HepG2 (cell line): ENCODE measurements at regions not wholly inside any gene's neighbourhood (a gene's known extent, or its start where the extent isn't known, plus 50 kb on each side); places are given as distances from the start of the nearest gene placed in this dataset.

Experiments
- ATAC-seq: fragments of 200-7000 bp; cut with Tn5 transposase; 3 replicates; pipeline ENCODE4 v1.9.1; 2020; ENCODE audit warnings: mild to moderate bottlenecking, moderate library complexity
- BruUV-seq: library from RNA; stranded (reverse); fragments of 400-500 nt; replicated peaks from 2 replicates; lab custom pipeline; 2021; lab: Mats Ljungman, UMichigan
- CTCF ChIA-PET: fragments of 300-600 bp; formaldehyde crosslinking; extraction: SDS; loops from one replicate; lab custom pipeline; 2021; ENCODE audit warnings: low total read pairs, inconsistent platforms, low intra/inter-chr PET ratio; lab: Yijun Ruan, JAX
- POLR2A ChIA-PET: fragments of 350-600 bp; sonication (Branson Sonifier 250); formaldehyde crosslinking; loops from one replicate; lab custom pipeline; 2020; ENCODE audit warnings: antibody characterized with exemption, inconsistent platforms; lab: Yijun Ruan, JAX
- DNase-seq: peaks from one replicate; pipeline ENCODE4 v3.0.0-alpha.2; 2015; ENCODE audit warnings: low spot score
- FAIRE-seq: peaks from 3 replicates; lab custom pipeline; 2011; peaks lifted over from hg19 to GRCh38; lab: Jason Lieb, UNC
- H2AFZ ChIP-seq: one replicate; pipeline ENCODE4 v1.6.1; 2011; ENCODE audit warnings: low read length, inconsistent platforms
- H3K27ac ChIP-seq: fragments of 300-600 bp; 3 replicates; pipeline ENCODE4 v1.8.0; 2011; ENCODE audit warnings: mixed run types, mild to moderate bottlenecking, mixed read lengths, low read length, inconsistent platforms; ENCODE audit not compliant: insufficient read depth; ENCODE audit errors: extremely low read length
- H3K27me3 ChIP-seq, 2 experiments: fragments of 200-600 bp in 1 of 2; 2 replicates in 1 of 2; 3 replicates in 1 of 2; pipeline versions ENCODE4 v1.6.0 to v1.8.0; 2011; ENCODE audit warnings: low read length in 2 of 2, mild to moderate bottlenecking in 2 of 2, moderate library complexity in 2 of 2, inconsistent platforms in 1 of 2; ENCODE audit not compliant: insufficient read depth in 2 of 2, control insufficient read depth in 1 of 2
- H3K36me3 ChIP-seq, 2 experiments: fragments of 200-600 bp in 1 of 2; replicated peaks in 1 of 2; 2 replicates in 1 of 2; 3 replicates in 1 of 2; pipeline versions ENCODE4 v1.5.1 to v1.8.0; 2011; ENCODE audit warnings: low read length in 2 of 2, inconsistent platforms in 1 of 2; ENCODE audit not compliant: insufficient read depth in 2 of 2, control insufficient read depth in 1 of 2
- H3K4me1 ChIP-seq: 2 replicates; pipeline ENCODE4 v1.5.1; 2012; ENCODE audit warnings: low read length, inconsistent platforms; ENCODE audit not compliant: insufficient read depth
- H3K4me2 ChIP-seq: 2 replicates; pipeline ENCODE4 v1.6.0; 2011; ENCODE audit warnings: low read depth, low read length, inconsistent platforms
- H3K4me3 ChIP-seq, 3 experiments: fragments of 200-600 bp in 1 of 3; sonication (generic), shearing (Covaris generic) in 1 of 3; replicated peaks in 1 of 3; 2 replicates each; pipeline ENCODE4 v1.5.1; 2011 to 2016; ENCODE audit warnings: low read length in 3 of 3, inconsistent platforms in 2 of 3, low read depth in 2 of 3, mild to moderate bottlenecking in 2 of 3, control low read depth in 1 of 3, mixed read lengths in 1 of 3; ENCODE audit not compliant: insufficient read depth in 1 of 3
- H3K79me2 ChIP-seq: one replicate; pipeline ENCODE4 v1.6.1; 2011; ENCODE audit warnings: low read length, inconsistent platforms; ENCODE audit not compliant: insufficient read depth
- H3K9ac ChIP-seq: 2 replicates; pipeline ENCODE4 v1.6.0; 2011; ENCODE audit warnings: mild to moderate bottlenecking, low read depth, low read length, inconsistent platforms; ENCODE audit not compliant: insufficient read depth
- H3K9me3 ChIP-seq: 2 replicates; pipeline ENCODE4 v1.5.1; 2012; ENCODE audit warnings: mild to moderate bottlenecking, low read length
- H4K20me1 ChIP-seq: 2 replicates; pipeline ENCODE4 v1.6.0; 2011; ENCODE audit warnings: inconsistent platforms, mild to moderate bottlenecking, low read length, moderate library complexity; ENCODE audit not compliant: insufficient read depth
- ARHGAP35 ChIP-seq: sonication (generic); formaldehyde crosslinking; IDR thresholded peaks from 2 replicates; pipeline ENCODE4 v1.9.0; 2022; ENCODE audit warnings: mild to moderate bottlenecking, inconsistent platforms, moderate library complexity, missing genetic modification reagents, borderline replicate concordance
- EEA1 ChIP-seq: sonication (generic); formaldehyde crosslinking; IDR thresholded peaks from 2 replicates; pipeline ENCODE4 v1.5.1; 2020; ENCODE audit warnings: mild to moderate bottlenecking, missing genetic modification reagents, borderline replicate concordance
- ELF4 ChIP-seq: sonication (generic); formaldehyde crosslinking; IDR thresholded peaks from 2 replicates; pipeline ENCODE4 v1.5.0; 2020; ENCODE audit warnings: missing genetic modification reagents, mild to moderate bottlenecking, moderate library complexity, borderline replicate concordance
- HNF1A ChIP-seq, 2 experiments: sonication (generic) in 1 of 2; formaldehyde crosslinking in 1 of 2; IDR thresholded peaks; 2 replicates each; pipeline versions ENCODE4 v1.4.0 to v1.6.1; 2016 to 2020; ENCODE audit warnings: borderline replicate concordance in 1 of 2, low read depth in 1 of 2, mild to moderate bottlenecking in 1 of 2, missing genetic modification reagents in 1 of 2
- KIAA2018 ChIP-seq: sonication (generic); formaldehyde crosslinking; IDR thresholded peaks from 2 replicates; pipeline ENCODE4 v1.5.0; 2020; ENCODE audit warnings: mild to moderate bottlenecking, missing genetic modification reagents, borderline replicate concordance
- MTERF4 ChIP-seq: sonication (generic); formaldehyde crosslinking; IDR thresholded peaks from 2 replicates; pipeline ENCODE4 v1.8.0; 2023; ENCODE audit warnings: mild to moderate bottlenecking, missing genetic modification reagents
- NFE2L1 ChIP-seq: sonication (generic); formaldehyde crosslinking; IDR thresholded peaks from 2 replicates; pipeline ENCODE4 v1.4.0; 2020; ENCODE audit warnings: missing genetic modification reagents, mild to moderate bottlenecking, borderline replicate concordance
- TARDBP ChIP-seq: sonication (generic); formaldehyde crosslinking; IDR thresholded peaks from 2 replicates; pipeline ENCODE4 v1.8.0; 2022; ENCODE audit warnings: mild to moderate bottlenecking, missing genetic modification reagents
- ZNF546 ChIP-seq: sonication (generic); formaldehyde crosslinking; conservative IDR thresholded peaks from 2 replicates; pipeline ENCODE4 v1.8.1; 2023; ENCODE audit warnings: mild to moderate bottlenecking, missing genetic modification reagents
- ZNF792 ChIP-seq: IDR thresholded peaks from 2 replicates; pipeline ENCODE4 v1.6.1; 2016
- WGBS: methylation state at CpG from one replicate; pipeline ENCODE4 v1.1.6; 2017; ENCODE audit warnings: low lambda C conversion rate; 5-methylcytosine and 5-hydroxymethylcytosine counted together
- in situ Hi-C: cut with HindIII; loops from 2 replicates; pipeline ENCODE4 v1.10.0; 2017; ENCODE audit warnings: low pct_unique_long_range_greater_than_20kb; ENCODE audit not compliant: extremely low pct_ligation_motif_present
- intact Hi-C: fragments of 100-400 bp; cut with micrococcal nuclease; formaldehyde crosslinking; loops from one replicate; pipeline ENCODE4 v1.10.0; 2022; ENCODE audit not compliant: unreplicated experiment

- WGBS, result 10% methylated on average over 3 of the region's 3 CpGs
- H3K4me1 ChIP-seq, result no peaks in the 10 kb centered on the region
- H3K79me2 ChIP-seq, result no peaks in the 10 kb centered on the region
- no TSS peak for BruUV-seq
- H3K9ac ChIP-seq, result no peak overlapping the region
- intact Hi-C loops, result no loop called here
- no peaks in the 10 kb centered on the region for H3K9me3 ChIP-seq
- H3K4me3 ChIP-seq, result no peak overlapping the region
- FAIRE-seq, result no peak
- no peaks in the 10 kb centered on the region for H3K27me3 ChIP-seq
- CTCF ChIA-PET, result no interaction called here
- in situ Hi-C loops, result no loop called here
- ATAC-seq, result no peak
- no peak overlapping the region for H3K27ac ChIP-seq
- POLR2A ChIA-PET, result no interaction called here
- no peak overlapping the region for H2AFZ ChIP-seq
- H3K36me3 ChIP-seq, result no peaks in the 10 kb centered on the region
- no peaks in the 10 kb centered on the region for H4K20me1 ChIP-seq
- no peak for DNase-seq
- no peak overlapping the region for H3K4me2 ChIP-seq
- TF ChIP-seq ELF4 (CRISPR knock-in tag) (no peak), MTERF4 (CRISPR knock-in tag) (no peak), KIAA2018 (CRISPR knock-in tag) (no peak), ZNF792 (CRISPR knock-in tag) (no peak), ZNF546 (CRISPR knock-in tag) (no peak), HNF1A (IDR thresholded peaks at IDR 0.05; ENCODE audit: low read depth) (no peak), HNF1A (CRISPR knock-in tag; IDR thresholded peaks at IDR 0.05; ENCODE audit: borderline replicate concordance) (no peak), TARDBP (CRISPR knock-in tag) (no peak), ARHGAP35 (no peak), NFE2L1 (no peak), EEA1 (CRISPR knock-in tag) (no peak)
These were observed 91.8 kb upstream of the UBASH3B start for GRCh38 chr11:122563761-122564160.
